Tibial artery (tissue), 4 donors: ENCODE measurements at regions not wholly inside any gene's neighbourhood (a gene's known extent, or its start where the extent isn't known, plus 50 kb on each side); places are given as distances from the start of the nearest gene placed in this dataset.

Experiments used
- DNase-seq, 2 donors: peaks; one replicate each; pipeline ENCODE4 v3.0.0-alpha.2; 2019
- H3K27ac ChIP-seq, 2 donors: fragments of 200-600 bp; sonication (generic) in 1 of 2; 1 replicate in 1 of 2; 2 replicates in 1 of 2; pipeline ENCODE4 v1.5.1; 2018 to 2019; ENCODE audit warnings: mild to moderate bottlenecking in 1 of 2
- H3K27me3 ChIP-seq, 2 donors: fragments of 200-600 bp; sonication (generic) in 1 of 2; one replicate each; pipeline versions ENCODE4 v1.5.1 to v1.6.0; 2016 to 2019
- H3K36me3 ChIP-seq, 3 donors: fragments of 200-600 bp; sonication (generic) in 2 of 3; one replicate each; pipeline ENCODE4 v1.5.1; 2016 to 2019; ENCODE audit warnings: mild to moderate bottlenecking in 2 of 3
- H3K4me1 ChIP-seq, 4 donors: fragments of 200-600 bp; sonication (generic) in 2 of 4; 1 replicate in 3 of 4; 2 replicates in 1 of 4; pipeline ENCODE4 v1.5.1; 2016 to 2019
- H3K4me3 ChIP-seq, 2 donors: fragments of 200-600 bp; sonication (generic) in 1 of 2; 1 replicate in 1 of 2; 2 replicates in 1 of 2; pipeline ENCODE4 v1.5.1; 2018 to 2019; ENCODE audit warnings: mild to moderate bottlenecking in 2 of 2
- H3K9me3 ChIP-seq, 3 donors: fragments of 200-600 bp; sonication (generic) in 1 of 3; one replicate each; pipeline ENCODE4 v1.5.1; 2016 to 2019
- CTCF ChIP-seq, 2 experiments: fragments of 200-600 bp in 1 of 2; fragments of 450-650 bp in 1 of 2; IDR thresholded peaks; one replicate each; pipeline ENCODE4 v1.5.1; 2017 to 2019; ENCODE audit warnings: antibody characterized with exemption in 2 of 2, mild to moderate bottlenecking in 1 of 2, moderate library complexity in 1 of 2
- intact Hi-C: fragments of 100-400 bp; cut with DNase I; formaldehyde crosslinking; loops from one replicate; pipeline ENCODE4 v1.15.0; 2023; ENCODE audit warnings: low total_unique reads

GRCh38 chr12:127063339-127064072 lies 1203.5 kb upstream of the TMEM132C start:
- intact Hi-C loops: no loop called here
- no peak for TF ChIP-seq CTCF (IDR thresholded peaks at IDR 0.05)
- no peak overlapping the region for H3K4me3 ChIP-seq

GRCh38 chr12:127064207-127064606 lies 1202.8 kb upstream of the TMEM132C start:
- Histone ChIP-seq H3K36me3 (no peaks in the 10 kb centered on the region), H3K9me3 (no peaks in the 10 kb centered on the region), H3K27me3 (peaks cover 0 to 5% of the 10 kb centered on the region in 2 donors), H3K27ac (no peak overlapping the region), H3K4me1 (no peaks in the 10 kb centered on the region), H3K4me3 (no peak overlapping the region)
- TF ChIP-seq CTCF (IDR thresholded peaks at IDR 0.05): no peak
- no peak for DNase-seq
- intact Hi-C loops: no loop called here

More at GRCh38 chr12:127063339-127064072, 1203.5 kb upstream of the TMEM132C start:
- peaks cover 0 to 5% of the 10 kb centered on the region in 2 donors for H3K27me3 ChIP-seq
- H3K36me3 ChIP-seq: no peaks in the 10 kb centered on the region
- H3K4me1 ChIP-seq: no peaks in the 10 kb centered on the region
- H3K27ac ChIP-seq: no peak overlapping the region
- no peaks in the 10 kb centered on the region for H3K9me3 ChIP-seq
- no peak for DNase-seq

- H3K4me3 ChIP-seq: no peak overlapping the region
- H3K36me3 ChIP-seq: no peaks in the 10 kb centered on the region
- intact Hi-C loops: no loop called here
- DNase-seq: no peak
- peaks cover 0 to 5% of the 10 kb centered on the region in 2 donors for H3K27me3 ChIP-seq
- no peaks in the 10 kb centered on the region for H3K4me1 ChIP-seq
- no peaks in the 10 kb centered on the region for H3K9me3 ChIP-seq
- TF ChIP-seq CTCF (IDR thresholded peaks at IDR 0.05): no peak
- H3K27ac ChIP-seq: no peak overlapping the region
These were observed 1201.4 kb upstream of the TMEM132C start for GRCh38 chr12:127065595-127065994.

- intact Hi-C loops: no loop called here
- TF ChIP-seq CTCF (IDR thresholded peaks at IDR 0.05): no peak
- Histone ChIP-seq H3K36me3 (no peaks in the 10 kb centered on the region), H3K4me1 (no peaks in the 10 kb centered on the region), H3K27ac (no peak overlapping the region), H3K9me3 (no peaks in the 10 kb centered on the region), H3K4me3 (no peak overlapping the region), H3K27me3 (no peaks in the 10 kb centered on the region)
- no peak for DNase-seq
These were observed 1196.3 kb upstream of the TMEM132C start for GRCh38 chr12:127070515-127071157.

GRCh38 chr12:127074161-127074560 lies 1192.8 kb upstream of the TMEM132C start:
- no peak for DNase-seq
- Histone ChIP-seq H3K4me1 (no peaks in the 10 kb centered on the region), H3K4me3 (no peak overlapping the region), H3K36me3 (no peaks in the 10 kb centered on the region), H3K27ac (no peak overlapping the region), H3K27me3 (peaks cover 0 to 7% of the 10 kb centered on the region in 2 donors), H3K9me3 (no peaks in the 10 kb centered on the region)
- no peak for TF ChIP-seq CTCF (IDR thresholded peaks at IDR 0.05)
- intact Hi-C loops: no loop called here
